ENCODE measurements at regions not wholly inside any gene's neighbourhood (a gene's known extent, or its start where the extent isn't known, plus 50 kb on each side); places are given as distances from the start of the nearest gene placed in this dataset.
A peak's percentile ranks its signal among the peaks of the same experiment; 100 is the strongest.

- H3K4me3 ChIP-seq (ENCODE audit: low read depth, low read length): no peak overlapping the region
- TF ChIP-seq, protein P1, sequence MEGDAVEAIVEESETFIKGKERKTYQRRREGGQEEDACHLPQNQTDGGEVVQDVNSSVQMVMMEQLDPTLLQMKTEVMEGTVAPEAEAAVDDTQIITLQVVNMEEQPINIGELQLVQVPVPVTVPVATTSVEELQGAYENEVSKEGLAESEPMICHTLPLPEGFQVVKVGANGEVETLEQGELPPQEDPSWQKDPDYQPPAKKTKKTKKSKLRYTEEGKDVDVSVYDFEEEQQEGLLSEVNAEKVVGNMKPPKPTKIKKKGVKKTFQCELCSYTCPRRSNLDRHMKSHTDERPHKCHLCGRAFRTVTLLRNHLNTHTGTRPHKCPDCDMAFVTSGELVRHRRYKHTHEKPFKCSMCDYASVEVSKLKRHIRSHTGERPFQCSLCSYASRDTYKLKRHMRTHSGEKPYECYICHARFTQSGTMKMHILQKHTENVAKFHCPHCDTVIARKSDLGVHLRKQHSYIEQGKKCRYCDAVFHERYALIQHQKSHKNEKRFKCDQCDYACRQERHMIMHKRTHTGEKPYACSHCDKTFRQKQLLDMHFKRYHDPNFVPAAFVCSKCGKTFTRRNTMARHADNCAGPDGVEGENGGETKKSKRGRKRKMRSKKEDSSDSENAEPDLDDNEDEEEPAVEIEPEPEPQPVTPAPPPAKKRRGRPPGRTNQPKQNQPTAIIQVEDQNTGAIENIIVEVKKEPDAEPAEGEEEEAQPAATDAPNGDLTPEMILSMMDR (conservative IDR thresholded peaks at IDR 0.05; ENCODE audit: low read depth, low read length): no peak
- peak; percentile 21 for DNase-seq (ENCODE audit: low read depth)
Observed at GRCh38 chr10:28120043-28120749, 121.3 kb upstream of the ODAD2 start.

DNA sequence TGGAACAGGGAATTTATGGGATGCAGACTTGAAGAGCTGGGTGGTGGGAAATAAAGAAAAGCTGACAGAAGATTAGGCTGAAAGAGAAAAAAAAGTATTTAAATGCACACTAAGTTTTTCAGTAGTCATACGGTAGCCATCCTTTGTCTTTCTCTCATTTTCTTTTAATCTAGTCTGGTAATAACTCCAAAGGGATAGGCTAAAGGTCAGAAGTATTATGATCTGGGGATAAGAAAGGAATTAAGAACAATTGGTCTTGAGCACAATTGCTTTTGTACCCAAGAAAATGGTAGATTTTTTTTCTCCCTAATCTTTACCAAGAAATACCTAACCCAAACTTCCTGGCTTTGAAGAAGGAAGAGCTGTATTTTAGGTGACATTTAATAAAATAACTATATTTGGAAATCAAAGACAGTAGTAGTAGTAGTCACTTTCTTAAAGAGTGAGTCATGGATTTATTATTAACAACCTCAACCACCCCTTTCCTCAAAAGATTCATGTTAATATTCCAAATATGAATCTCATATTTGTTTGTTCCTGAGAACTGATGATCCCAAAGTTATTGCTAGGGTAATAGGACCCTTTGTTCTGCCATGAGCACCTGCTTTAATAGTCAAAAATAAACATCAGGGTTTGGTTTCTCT, 120.2 kb upstream of the ODAD2 start:
- DNase-seq (ENCODE audit: low read depth): no peak
- TF ChIP-seq, protein P1 (conservative IDR thresholded peaks at IDR 0.05; ENCODE audit: low read depth, low read length): no peak
- H3K4me3 ChIP-seq (ENCODE audit: low read depth, low read length): no peak overlapping the region

DNA sequence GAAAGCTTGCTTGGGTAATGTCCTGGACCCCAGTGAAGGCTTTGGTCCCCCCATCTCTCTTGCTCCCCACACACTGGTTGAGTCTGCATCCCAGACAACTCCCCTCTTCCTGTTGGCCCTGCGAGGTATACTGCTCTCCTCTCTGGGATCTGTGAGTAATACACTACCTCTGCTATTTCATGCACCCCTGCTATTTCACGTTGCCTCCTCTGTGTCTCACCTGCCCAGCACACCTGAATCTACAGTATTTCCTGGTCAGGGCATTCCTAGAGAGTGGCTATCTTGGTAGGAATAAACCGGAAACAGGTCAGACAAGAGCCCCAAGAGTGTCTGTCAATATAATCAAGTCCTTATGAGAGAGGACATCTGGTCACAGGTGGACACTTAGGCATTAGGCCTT, 114.3 kb upstream of the ODAD2 start:
- no peak overlapping the region for H3K4me3 ChIP-seq (ENCODE audit: low read depth, low read length)
- TF ChIP-seq, protein P1 (conservative IDR thresholded peaks at IDR 0.05; ENCODE audit: low read depth, low read length): no peak
- no peak for DNase-seq (ENCODE audit: low read depth)

GRCh38 chr10:28111712-28112111, 112.8 kb upstream of the ODAD2 start:
- TF ChIP-seq, protein P1 (conservative IDR thresholded peaks at IDR 0.05; ENCODE audit: low read depth, low read length): no peak
- no peak overlapping the region for H3K4me3 ChIP-seq (ENCODE audit: low read depth, low read length)
- DNase-seq (ENCODE audit: low read depth): peak; percentile 50

DNA sequence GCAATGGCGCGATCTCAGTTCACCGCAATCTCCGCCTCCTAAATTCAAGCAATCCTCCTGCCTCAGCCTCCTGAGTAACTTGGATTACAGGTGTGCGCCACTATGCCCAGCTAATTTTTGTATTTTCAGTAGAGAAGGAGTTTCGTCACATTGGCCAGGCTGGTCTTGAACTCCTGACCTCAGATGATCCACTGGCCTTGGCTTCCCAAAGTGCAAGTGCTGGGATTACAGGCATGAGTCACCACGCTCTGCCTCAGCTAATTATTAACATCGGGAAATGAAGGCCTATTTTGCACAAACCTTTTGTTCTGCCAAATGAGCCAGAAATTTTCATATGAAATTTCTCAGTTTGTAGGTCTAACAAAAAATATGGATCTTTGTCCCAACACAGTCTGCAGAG, 106.7 kb upstream of the ODAD2 start:
- TF ChIP-seq, protein P1 (conservative IDR thresholded peaks at IDR 0.05; ENCODE audit: low read depth, low read length): no peak
- H3K4me3 ChIP-seq (ENCODE audit: low read depth, low read length): no peak overlapping the region
- DNase-seq (ENCODE audit: low read depth): no peak

DNA sequence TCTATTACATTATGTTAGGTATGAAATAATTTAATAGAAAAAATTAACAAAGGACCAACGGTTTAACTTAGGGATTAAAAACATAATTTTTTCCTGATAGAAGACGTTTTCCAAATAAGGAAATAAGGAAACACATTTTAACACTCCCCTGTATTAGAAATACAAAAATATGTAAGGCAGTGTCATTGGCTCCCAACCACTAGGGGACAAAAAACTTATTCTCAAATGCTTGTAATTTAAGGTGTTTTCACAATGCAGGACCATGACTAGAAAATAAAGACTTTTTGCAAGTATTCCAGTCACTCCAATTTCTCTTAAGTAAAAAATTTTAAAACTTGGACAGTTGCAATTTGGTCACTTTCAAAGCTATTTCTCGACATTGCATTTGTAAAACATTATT, 98.8 kb upstream of the ODAD2 start:
- H3K4me3 ChIP-seq (ENCODE audit: low read depth, low read length): no peak overlapping the region
- TF ChIP-seq, protein P1 (conservative IDR thresholded peaks at IDR 0.05; ENCODE audit: low read depth, low read length): no peak
- no peak for DNase-seq (ENCODE audit: low read depth)

Data from choroid plexus epithelial cell (primary cell).